ENCODE measurements at regions not wholly inside any gene's neighbourhood (a gene's known extent, or its start where the extent isn't known, plus 50 kb on each side); places are given as distances from the start of the nearest gene placed in this dataset.

- no peak for TF ChIP-seq CTCF (IDR thresholded peaks at IDR 0.05)
- TF ChIP-seq EP300 (IDR thresholded peaks at IDR 0.05) = no peak
- no peak for TF ChIP-seq POLR2A (IDR thresholded peaks at IDR 0.05)
- intact Hi-C loops (cut with DNase I) = no loop called here
- DNase-seq = no peak
- Histone ChIP-seq H3K27ac (no peak overlapping the region), H3K4me3 (no peak overlapping the region), H3K27me3 (no peaks in the 10 kb centered on the region), H3K9me3 (no peaks in the 10 kb centered on the region), H3K4me1 (ENCODE audit: insufficient read depth) (no peaks in the 10 kb centered on the region), H3K36me3 (no peaks in the 10 kb centered on the region)
- WGBS, 3 donors = 83 to 88% (median 84%) methylated on average over 6 of the region's 6 CpGs
Observed at GRCh38 chr7:7114575-7115291, 67.6 kb upstream of the C1GALT1 start.

- Histone ChIP-seq H3K9me3 (no peaks in the 10 kb centered on the region), H3K4me1 (ENCODE audit: insufficient read depth) (no peaks in the 10 kb centered on the region), H3K27me3 (no peaks in the 10 kb centered on the region), H3K36me3 (no peaks in the 10 kb centered on the region), H3K27ac (no peak overlapping the region), H3K4me3 (no peak overlapping the region)
- DNase-seq = no peak
- 75 to 78% (median 76%) methylated on average over 10 of the region's 10 CpGs for WGBS, 3 donors
- intact Hi-C loops (cut with DNase I) = no loop called here
- TF ChIP-seq EP300 (IDR thresholded peaks at IDR 0.05) = no peak
- TF ChIP-seq CTCF (IDR thresholded peaks at IDR 0.05) = no peak
- no peak for TF ChIP-seq POLR2A (IDR thresholded peaks at IDR 0.05)
Observed at GRCh38 chr7:7117935-7118586, 64.3 kb upstream of the C1GALT1 start.

GRCh38 chr7:7118822-7119221 lies 63.5 kb upstream of the C1GALT1 start:
- no peak for DNase-seq
- TF ChIP-seq EP300 (IDR thresholded peaks at IDR 0.05) (no peak), CTCF (IDR thresholded peaks at IDR 0.05) (no peak), POLR2A (IDR thresholded peaks at IDR 0.05) (no peak)
- 28 to 55% (median 53%) methylated on average over 2 of the region's 2 CpGs for WGBS, 3 donors
- intact Hi-C loops (cut with DNase I) = no loop called here
- Histone ChIP-seq H3K4me3 (no peak overlapping the region), H3K4me1 (ENCODE audit: insufficient read depth) (no peaks in the 10 kb centered on the region), H3K27me3 (no peaks in the 10 kb centered on the region), H3K9me3 (no peaks in the 10 kb centered on the region), H3K36me3 (no peaks in the 10 kb centered on the region), H3K27ac (no peak overlapping the region)

- intact Hi-C loops (cut with DNase I) = no loop called here
- no peaks in the 10 kb centered on the region for H3K9me3 ChIP-seq
- DNase-seq = no peak
- no peaks in the 10 kb centered on the region for H3K4me1 ChIP-seq (ENCODE audit: insufficient read depth)
- no peak overlapping the region for H3K4me3 ChIP-seq
- TF ChIP-seq EP300 (IDR thresholded peaks at IDR 0.05) (no peak), CTCF (IDR thresholded peaks at IDR 0.05) (no peak), POLR2A (IDR thresholded peaks at IDR 0.05) (no peak)
- H3K36me3 ChIP-seq = no peaks in the 10 kb centered on the region
- H3K27ac ChIP-seq = no peak overlapping the region
- H3K27me3 ChIP-seq = no peaks in the 10 kb centered on the region
Observed at GRCh38 chr7:7119729-7120128, 62.6 kb upstream of the C1GALT1 start.

Data from ovary (tissue), 7 donors.